SK-N-SH (cell line): ENCODE measurements at regions not wholly inside any gene's neighbourhood (a gene's known extent, or its start where the extent isn't known, plus 50 kb on each side); places are given as distances from the start of the nearest gene placed in this dataset.

Source experiments
- CHD2 ChIP-seq: fragments of 150-350 bp; IDR thresholded peaks from 2 replicates; pipeline ENCODE4 v1.6.1; 2018; ENCODE audit warnings: low read length; ENCODE audit not compliant: partially characterized antibody
- CTCF ChIP-seq: fragments of 200-600 bp; sonication (generic); IDR thresholded peaks from 2 replicates; pipeline ENCODE4 v1.6.1; 2017; ENCODE audit warnings: antibody characterized with exemption, mild to moderate bottlenecking, moderate library complexity
- FOXM1 ChIP-seq: IDR thresholded peaks from 2 replicates; pipeline ENCODE4 v1.4.0; 2012; ENCODE audit warnings: low read depth, mild to moderate bottlenecking
- IRF3 ChIP-seq: fragments of 150-350 bp; IDR thresholded peaks from 2 replicates; pipeline ENCODE4 v1.6.1; 2016; ENCODE audit warnings: mild to moderate bottlenecking, low read depth, low read length
- TEAD4 ChIP-seq: IDR thresholded peaks from 2 replicates; pipeline ENCODE4 v1.4.0; 2012; ENCODE audit warnings: mild to moderate bottlenecking, borderline replicate concordance; ENCODE audit not compliant: insufficient read depth

GRCh38 chr6:146903451-146903850 is 300.8 kb upstream of the STXBP5 start:
- TF ChIP-seq CHD2 (no peak), CTCF (no peak), TEAD4 (no peak), FOXM1 (no peak), IRF3 (no peak)
